ENCODE measurements at regions not wholly inside any gene's neighbourhood (a gene's known extent, or its start where the extent isn't known, plus 50 kb on each side); places are given as distances from the start of the nearest gene placed in this dataset.

- no peak overlapping the region for H3K14ac ChIP-seq (ENCODE audit: low read length)
- H3K27me3 ChIP-seq (ENCODE audit: insufficient read depth, low read length), result no peaks in the 10 kb centered on the region
- no peak overlapping the region for H4K8ac ChIP-seq (ENCODE audit: low read depth, low read length)
- no peak overlapping the region for H3K4me3 ChIP-seq (ENCODE audit: low read depth, low read length)
- H3K9ac ChIP-seq (ENCODE audit: low read length), result no peak overlapping the region
- no peak for DNase-seq
- H2BK12ac ChIP-seq (ENCODE audit: low read length), result no peak overlapping the region
- H3K27ac ChIP-seq (ENCODE audit: low read depth, low read length), result no peak overlapping the region
- H3K4me2 ChIP-seq (ENCODE audit: low read length), result no peak overlapping the region
- no peak overlapping the region for H2AK5ac ChIP-seq (ENCODE audit: low read length)
- H3K79me1 ChIP-seq (ENCODE audit: low read length), result no peaks in the 10 kb centered on the region
- H2BK5ac ChIP-seq (ENCODE audit: low read depth, low read length, poor library complexity), result no peak overlapping the region
- no peaks in the 10 kb centered on the region for H3K36me3 ChIP-seq (ENCODE audit: control insufficient read depth in 1 of 2, insufficient read depth in 2 of 2, low read length in 2 of 2)
- no peak overlapping the region for H4K91ac ChIP-seq (ENCODE audit: low read depth, low read length)
- no peaks in the 10 kb centered on the region for H3K79me2 ChIP-seq (ENCODE audit: control insufficient read depth, insufficient read depth, low read length, poor library complexity)
- no peak overlapping the region for H2BK120ac ChIP-seq (ENCODE audit: insufficient read depth, low read length, poor library complexity)
- H2AFZ ChIP-seq (ENCODE audit: insufficient read depth, low read length, poor library complexity), result no peak overlapping the region
- no peak overlapping the region for H3K4ac ChIP-seq (ENCODE audit: low read depth, low read length)
- no peaks in the 10 kb centered on the region for H3K4me1 ChIP-seq (ENCODE audit: control insufficient read depth in 1 of 2, insufficient read depth in 2 of 2, low read length in 2 of 2)
- no peaks in the 10 kb centered on the region for H3K9me3 ChIP-seq (ENCODE audit: insufficient read depth, low read depth, low read length)
- no peak overlapping the region for H3K23ac ChIP-seq (ENCODE audit: low read length)
- H3K18ac ChIP-seq (ENCODE audit: low read length), result no peak overlapping the region
- WGBS (ENCODE audit: extremely low coverage, insufficient coverage, insufficient read length), result no CpG with 5 or more reads among the region's 8 CpGs
- no peak overlapping the region for H4K12ac ChIP-seq (ENCODE audit: low read depth, low read length)
Observed at GRCh38 chr15:94602754-94603470, 371.6 kb downstream of the MCTP2 start.

GRCh38 chr15:94606286-94606685, 374.9 kb downstream of the MCTP2 start:
- Histone ChIP-seq H3K79me1 (ENCODE audit: low read length) (no peaks in the 10 kb centered on the region), H2BK5ac (ENCODE audit: low read depth, low read length, poor library complexity) (no peak overlapping the region), H3K4me2 (ENCODE audit: low read length) (no peak overlapping the region), H3K23ac (ENCODE audit: low read length) (no peak overlapping the region), H3K36me3 (ENCODE audit: control insufficient read depth in 1 of 2, insufficient read depth in 2 of 2, low read length in 2 of 2) (no peaks in the 10 kb centered on the region), H3K27me3 (ENCODE audit: insufficient read depth, low read length) (no peaks in the 10 kb centered on the region), H4K91ac (ENCODE audit: low read depth, low read length) (no peak overlapping the region), H4K12ac (ENCODE audit: low read depth, low read length) (no peak overlapping the region), H2AK5ac (ENCODE audit: low read length) (no peak overlapping the region), H2BK120ac (ENCODE audit: insufficient read depth, low read length, poor library complexity) (no peak overlapping the region), H3K9me3 (ENCODE audit: insufficient read depth, low read depth, low read length) (no peaks in the 10 kb centered on the region), H3K27ac (ENCODE audit: low read depth, low read length) (no peak overlapping the region), H3K4ac (ENCODE audit: low read depth, low read length) (no peak overlapping the region), H3K4me1 (ENCODE audit: control insufficient read depth in 1 of 2, insufficient read depth in 2 of 2, low read length in 2 of 2) (no peaks in the 10 kb centered on the region), H2AFZ (ENCODE audit: insufficient read depth, low read length, poor library complexity) (no peak overlapping the region), H4K8ac (ENCODE audit: low read depth, low read length) (no peak overlapping the region), H3K18ac (ENCODE audit: low read length) (no peak overlapping the region), H3K9ac (ENCODE audit: low read length) (no peak overlapping the region), H2BK12ac (ENCODE audit: low read length) (no peak overlapping the region), H3K79me2 (ENCODE audit: control insufficient read depth, insufficient read depth, low read length, poor library complexity) (no peaks in the 10 kb centered on the region), H3K14ac (ENCODE audit: low read length) (no peak overlapping the region), H3K4me3 (ENCODE audit: low read depth, low read length) (no peak overlapping the region)
- DNase-seq, result no peak

- H2BK120ac ChIP-seq (ENCODE audit: insufficient read depth, low read length, poor library complexity), result no peak overlapping the region
- no peaks in the 10 kb centered on the region for H3K4me1 ChIP-seq (ENCODE audit: control insufficient read depth in 1 of 2, insufficient read depth in 2 of 2, low read length in 2 of 2)
- H4K91ac ChIP-seq (ENCODE audit: low read depth, low read length), result no peak overlapping the region
- H2AK5ac ChIP-seq (ENCODE audit: low read length), result no peak overlapping the region
- H3K79me1 ChIP-seq (ENCODE audit: low read length), result no peaks in the 10 kb centered on the region
- H3K9ac ChIP-seq (ENCODE audit: low read length), result no peak overlapping the region
- no peak overlapping the region for H4K12ac ChIP-seq (ENCODE audit: low read depth, low read length)
- no peak overlapping the region for H2BK5ac ChIP-seq (ENCODE audit: low read depth, low read length, poor library complexity)
- no peak overlapping the region for H3K4me2 ChIP-seq (ENCODE audit: low read length)
- H2AFZ ChIP-seq (ENCODE audit: insufficient read depth, low read length, poor library complexity), result no peak overlapping the region
- no peak overlapping the region for H3K27ac ChIP-seq (ENCODE audit: low read depth, low read length)
- WGBS (ENCODE audit: extremely low coverage, insufficient coverage, insufficient read length), result no CpG with 5 or more reads among the region's 7 CpGs
- no peaks in the 10 kb centered on the region for H3K27me3 ChIP-seq (ENCODE audit: insufficient read depth, low read length)
- H4K8ac ChIP-seq (ENCODE audit: low read depth, low read length), result no peak overlapping the region
- H3K23ac ChIP-seq (ENCODE audit: low read length), result no peak overlapping the region
- DNase-seq, result no peak
- H3K9me3 ChIP-seq (ENCODE audit: insufficient read depth, low read depth, low read length), result no peaks in the 10 kb centered on the region
- no peak overlapping the region for H3K4me3 ChIP-seq (ENCODE audit: low read depth, low read length)
- no peaks in the 10 kb centered on the region for H3K79me2 ChIP-seq (ENCODE audit: control insufficient read depth, insufficient read depth, low read length, poor library complexity)
- H3K4ac ChIP-seq (ENCODE audit: low read depth, low read length), result no peak overlapping the region
- H3K14ac ChIP-seq (ENCODE audit: low read length), result no peak overlapping the region
- no peak overlapping the region for H2BK12ac ChIP-seq (ENCODE audit: low read length)
- H3K36me3 ChIP-seq (ENCODE audit: control insufficient read depth in 1 of 2, insufficient read depth in 2 of 2, low read length in 2 of 2), result no peaks in the 10 kb centered on the region
- H3K18ac ChIP-seq (ENCODE audit: low read length), result no peak overlapping the region
Observed at GRCh38 chr15:94607176-94607654, 375.9 kb downstream of the MCTP2 start.

- Histone ChIP-seq H3K4me1 (ENCODE audit: control insufficient read depth in 1 of 2, insufficient read depth in 2 of 2, low read length in 2 of 2) (no peaks in the 10 kb centered on the region), H3K27ac (ENCODE audit: low read depth, low read length) (no peak overlapping the region), H3K18ac (ENCODE audit: low read length) (no peak overlapping the region), H4K12ac (ENCODE audit: low read depth, low read length) (no peak overlapping the region), H3K36me3 (ENCODE audit: control insufficient read depth in 1 of 2, insufficient read depth in 2 of 2, low read length in 2 of 2) (no peaks in the 10 kb centered on the region), H2BK5ac (ENCODE audit: low read depth, low read length, poor library complexity) (no peak overlapping the region), H4K91ac (ENCODE audit: low read depth, low read length) (no peak overlapping the region), H2BK12ac (ENCODE audit: low read length) (no peak overlapping the region), H3K23ac (ENCODE audit: low read length) (no peak overlapping the region), H2BK120ac (ENCODE audit: insufficient read depth, low read length, poor library complexity) (no peak overlapping the region), H3K9me3 (ENCODE audit: insufficient read depth, low read depth, low read length) (no peaks in the 10 kb centered on the region), H4K8ac (ENCODE audit: low read depth, low read length) (no peak overlapping the region), H2AK5ac (ENCODE audit: low read length) (no peak overlapping the region), H2AFZ (ENCODE audit: insufficient read depth, low read length, poor library complexity) (no peak overlapping the region), H3K79me1 (ENCODE audit: low read length) (no peaks in the 10 kb centered on the region), H3K27me3 (ENCODE audit: insufficient read depth, low read length) (no peaks in the 10 kb centered on the region), H3K79me2 (ENCODE audit: control insufficient read depth, insufficient read depth, low read length, poor library complexity) (no peaks in the 10 kb centered on the region), H3K4me3 (ENCODE audit: low read depth, low read length) (no peak overlapping the region), H3K4me2 (ENCODE audit: low read length) (no peak overlapping the region), H3K14ac (ENCODE audit: low read length) (no peak overlapping the region), H3K4ac (ENCODE audit: low read depth, low read length) (no peak overlapping the region), H3K9ac (ENCODE audit: low read length) (no peak overlapping the region)
- no CpG with 5 or more reads among the region's 2 CpGs for WGBS (ENCODE audit: extremely low coverage, insufficient coverage, insufficient read length)
- DNase-seq, result no peak
Observed at GRCh38 chr15:94610069-94610468, 378.7 kb downstream of the MCTP2 start.

Measured in trophoblast cell (in vitro differentiated cells and primary cell).